ENCODE measurements at regions not wholly inside any gene's neighbourhood (a gene's known extent, or its start where the extent isn't known, plus 50 kb on each side); places are given as distances from the start of the nearest gene placed in this dataset.
"Not testable (repeated sequence)": the region's sequence is repeated elsewhere in the genome, so short reads cannot be mapped to it uniquely, and the experiment has no call there.

DNA sequence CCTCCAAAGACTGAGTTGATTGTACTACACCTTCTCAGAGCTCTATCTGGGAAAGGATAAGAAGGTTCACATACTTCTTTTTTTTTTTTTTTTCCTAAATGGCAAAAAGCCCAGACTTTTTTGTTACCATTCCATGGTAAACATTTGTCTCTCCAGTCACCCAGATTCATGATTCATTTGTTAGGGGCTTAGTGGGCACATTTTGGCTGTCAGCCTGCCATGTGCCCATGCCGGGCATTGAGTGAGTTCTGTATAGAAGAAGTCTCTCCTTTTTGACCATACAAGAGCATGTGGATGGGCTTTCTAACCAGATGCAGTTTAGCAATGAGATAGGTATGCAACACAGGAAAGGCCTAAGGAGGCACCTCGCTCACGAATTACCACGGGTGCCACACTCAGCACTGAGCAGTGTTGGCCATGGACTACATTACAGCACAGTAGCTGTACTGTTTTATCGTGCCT lies 447.5 kb upstream of the HSF2 start:
- no peaks in the 10 kb centered on the region for H3K27me3 Mint-ChIP-seq (ENCODE audit: low read depth)
- H3K4me1 Mint-ChIP-seq, result no peaks in the 10 kb centered on the region
- peaks cover 16% of the 10 kb centered on the region for H3K9me3 Mint-ChIP-seq
- no peaks in the 10 kb centered on the region for H3K36me3 Mint-ChIP-seq (ENCODE audit: low read depth)
- H3K27ac Mint-ChIP-seq, result no peak overlapping the region
- no peak overlapping the region for H3K4me3 Mint-ChIP-seq
- TF ChIP-seq, protein P1, sequence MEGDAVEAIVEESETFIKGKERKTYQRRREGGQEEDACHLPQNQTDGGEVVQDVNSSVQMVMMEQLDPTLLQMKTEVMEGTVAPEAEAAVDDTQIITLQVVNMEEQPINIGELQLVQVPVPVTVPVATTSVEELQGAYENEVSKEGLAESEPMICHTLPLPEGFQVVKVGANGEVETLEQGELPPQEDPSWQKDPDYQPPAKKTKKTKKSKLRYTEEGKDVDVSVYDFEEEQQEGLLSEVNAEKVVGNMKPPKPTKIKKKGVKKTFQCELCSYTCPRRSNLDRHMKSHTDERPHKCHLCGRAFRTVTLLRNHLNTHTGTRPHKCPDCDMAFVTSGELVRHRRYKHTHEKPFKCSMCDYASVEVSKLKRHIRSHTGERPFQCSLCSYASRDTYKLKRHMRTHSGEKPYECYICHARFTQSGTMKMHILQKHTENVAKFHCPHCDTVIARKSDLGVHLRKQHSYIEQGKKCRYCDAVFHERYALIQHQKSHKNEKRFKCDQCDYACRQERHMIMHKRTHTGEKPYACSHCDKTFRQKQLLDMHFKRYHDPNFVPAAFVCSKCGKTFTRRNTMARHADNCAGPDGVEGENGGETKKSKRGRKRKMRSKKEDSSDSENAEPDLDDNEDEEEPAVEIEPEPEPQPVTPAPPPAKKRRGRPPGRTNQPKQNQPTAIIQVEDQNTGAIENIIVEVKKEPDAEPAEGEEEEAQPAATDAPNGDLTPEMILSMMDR (IDR thresholded peaks at IDR 0.05; ENCODE audit: unreplicated experiment in 3 of 3), result no peak

DNA sequence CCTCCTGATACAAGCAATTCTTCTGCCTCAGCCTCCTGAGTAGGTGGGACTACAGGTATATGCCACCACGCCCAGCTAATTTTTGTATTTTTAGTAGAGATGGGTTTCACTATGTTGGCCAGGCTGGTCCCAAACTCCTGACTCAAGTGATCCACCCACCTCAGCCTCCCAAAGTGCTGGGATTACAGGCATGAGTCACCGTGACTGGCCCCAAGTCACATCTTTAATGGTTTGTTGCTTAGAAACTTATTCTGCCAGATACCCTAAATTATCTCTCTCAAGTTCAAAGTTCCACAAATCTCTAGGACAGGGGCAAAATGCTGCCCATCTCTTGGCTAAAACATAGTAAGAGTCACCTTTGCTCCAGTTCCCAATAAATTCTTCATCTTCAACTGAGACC lies 444.1 kb upstream of the HSF2 start:
- H3K4me3 Mint-ChIP-seq; H3K9me3 Mint-ChIP-seq; H3K36me3 Mint-ChIP-seq (ENCODE audit: low read depth); H3K27ac Mint-ChIP-seq; H3K27me3 Mint-ChIP-seq (ENCODE audit: low read depth); H3K4me1 Mint-ChIP-seq: not testable (repeated sequence)

DNA sequence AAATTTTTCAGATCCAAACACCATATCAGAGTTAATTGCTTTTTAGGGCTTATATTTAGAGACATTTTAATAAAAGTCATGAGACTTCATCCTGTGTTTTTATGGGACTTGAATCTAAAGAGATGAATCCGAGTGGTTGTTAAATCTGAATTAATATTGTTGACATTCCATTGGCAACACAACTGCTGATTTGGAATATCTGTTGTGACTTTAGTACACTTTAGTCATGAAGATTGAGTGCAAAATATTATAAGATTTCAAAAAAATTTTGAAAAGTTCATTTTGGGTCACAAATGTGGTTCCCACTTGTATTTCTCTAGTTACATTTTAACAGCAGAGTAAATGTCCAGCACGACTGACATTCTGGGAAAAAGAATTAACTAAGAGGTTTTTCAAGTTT lies 442.7 kb upstream of the HSF2 start:
- Mint-ChIP-seq H3K9me3 (peaks cover 2% of the 10 kb centered on the region), H3K36me3 (ENCODE audit: low read depth) (no peaks in the 10 kb centered on the region), H3K27ac (no peak overlapping the region), H3K4me1 (no peaks in the 10 kb centered on the region), H3K4me3 (no peak overlapping the region), H3K27me3 (ENCODE audit: low read depth) (no peaks in the 10 kb centered on the region)
- TF ChIP-seq, protein P1 (IDR thresholded peaks at IDR 0.05; ENCODE audit: unreplicated experiment in 3 of 3), result no peak

DNA sequence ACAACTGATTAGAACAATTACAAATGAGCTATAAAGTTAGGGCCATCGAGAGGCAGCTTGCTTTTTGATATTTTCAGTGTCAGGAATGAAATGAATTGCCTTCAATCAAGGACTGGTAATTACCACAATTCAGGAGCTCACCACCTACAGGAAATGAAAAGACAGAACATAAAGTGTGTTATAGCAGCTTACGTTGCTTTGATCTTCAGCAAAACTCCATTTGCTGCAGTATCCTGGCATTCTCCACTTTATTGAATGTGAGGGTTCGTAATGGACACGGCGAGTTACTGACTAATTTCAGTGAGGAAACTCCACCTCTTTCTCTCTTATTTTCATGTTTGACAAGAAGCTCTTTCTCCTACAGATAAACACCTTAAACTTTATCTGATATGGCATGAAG lies 440.0 kb upstream of the HSF2 start:
- Mint-ChIP-seq H3K4me1 (no peaks in the 10 kb centered on the region), H3K27me3 (ENCODE audit: low read depth) (no peaks in the 10 kb centered on the region)

DNA sequence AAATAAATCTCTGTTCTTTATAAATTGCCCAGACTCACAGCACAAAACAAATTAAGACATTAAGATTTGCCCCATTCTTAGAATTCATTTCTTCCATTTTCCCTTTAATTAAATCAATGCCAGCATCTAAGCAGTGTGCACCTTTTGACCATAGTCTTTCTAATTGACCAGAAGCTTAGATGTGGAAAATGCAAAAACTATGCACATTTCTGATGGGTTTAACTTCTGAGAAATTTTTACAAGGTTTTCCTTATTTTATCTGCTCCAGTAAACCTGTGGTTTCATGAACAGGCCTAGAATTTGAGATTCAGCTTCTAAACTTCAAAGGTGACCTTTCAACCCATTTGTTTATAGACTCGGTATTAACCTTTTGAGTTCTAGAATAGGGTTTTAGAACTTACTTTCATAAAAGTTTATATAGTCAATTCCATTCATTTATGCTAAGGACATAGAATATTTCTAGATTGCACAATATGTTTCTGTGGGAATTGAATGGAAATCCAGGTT lies 437.8 kb upstream of the HSF2 start:
- no peaks in the 10 kb centered on the region for H3K4me1 Mint-ChIP-seq
- H3K27ac Mint-ChIP-seq, result no peak overlapping the region
- no peaks in the 10 kb centered on the region for H3K36me3 Mint-ChIP-seq (ENCODE audit: low read depth)
- H3K4me3 Mint-ChIP-seq, result no peak overlapping the region
- TF ChIP-seq, protein P1 (IDR thresholded peaks at IDR 0.05; ENCODE audit: unreplicated experiment in 3 of 3), result no peak
- no peaks in the 10 kb centered on the region for H3K27me3 Mint-ChIP-seq (ENCODE audit: low read depth)
- H3K9me3 Mint-ChIP-seq, result no peaks in the 10 kb centered on the region

More for the DNA sequence above, 440.0 kb upstream of the HSF2 start:
- Mint-ChIP-seq H3K9me3 (no peaks in the 10 kb centered on the region), H3K36me3 (ENCODE audit: low read depth) (no peaks in the 10 kb centered on the region), H3K4me3 (no peak overlapping the region), H3K27ac (no peak overlapping the region)
- TF ChIP-seq, protein P1 (IDR thresholded peaks at IDR 0.05; ENCODE audit: unreplicated experiment in 3 of 3), result no peak

DNA sequence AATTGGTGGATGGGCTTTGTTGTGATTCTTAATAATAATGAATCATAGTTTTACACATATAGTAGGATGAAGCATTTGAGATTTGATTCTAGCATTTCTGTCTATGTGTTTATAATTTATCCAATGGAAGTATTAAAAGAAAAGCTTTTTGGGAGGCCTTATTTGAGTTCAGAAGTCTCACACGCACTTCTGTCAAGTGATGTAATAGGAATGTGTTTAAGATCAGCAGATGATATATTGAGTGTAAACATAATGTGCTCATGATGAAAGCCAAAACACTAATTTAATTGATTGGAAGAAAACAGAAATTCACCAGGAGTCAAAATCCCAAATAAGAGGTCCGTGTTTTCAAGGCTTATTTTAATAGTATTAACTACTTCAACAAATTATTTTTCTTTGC lies 435.6 kb upstream of the HSF2 start:
- TF ChIP-seq, protein P1 (IDR thresholded peaks at IDR 0.05; ENCODE audit: unreplicated experiment in 3 of 3), result no peak
- Mint-ChIP-seq H3K9me3 (no peaks in the 10 kb centered on the region), H3K27ac (no peak overlapping the region), H3K27me3 (ENCODE audit: low read depth) (no peaks in the 10 kb centered on the region), H3K4me1 (no peaks in the 10 kb centered on the region), H3K4me3 (no peak overlapping the region), H3K36me3 (ENCODE audit: low read depth) (no peaks in the 10 kb centered on the region)

All from nephron (organoid).